ENCODE measurements at regions not wholly inside any gene's neighbourhood (a gene's known extent, or its start where the extent isn't known, plus 50 kb on each side); places are given as distances from the start of the nearest gene placed in this dataset.

- FAIRE-seq: no peak
- no peak for DNase-seq (ENCODE audit: insufficient read length, low spot score)
- no peak for TF ChIP-seq SPI1 (IDR thresholded peaks at IDR 0.05; ENCODE audit: low read depth, low read length)
- no peak for TF ChIP-seq POLR2AphosphoS5 (IDR thresholded peaks at IDR 0.05; ENCODE audit: low read depth, low read length)
- TF ChIP-seq POU2F2 (IDR thresholded peaks at IDR 0.05; ENCODE audit: low read depth, low read length): no peak
- no peak for TF ChIP-seq PAX5 (IDR thresholded peaks at IDR 0.05; ENCODE audit: insufficient read depth, low read length, severe bottlenecking)
- TF ChIP-seq POLR2A (IDR thresholded peaks at IDR 0.05; ENCODE audit: low read depth, low read length): no peak
- TF ChIP-seq TAF1 (IDR thresholded peaks at IDR 0.05; ENCODE audit: low read depth, low read length): no peak
These were observed 113.8 kb downstream of the EPDR1 start for GRCh38 chr7:38034062-38034908.

- FAIRE-seq (no peak), DNase-seq (ENCODE audit: insufficient read length, low spot score) (no peak)
- TF ChIP-seq TAF1 (IDR thresholded peaks at IDR 0.05; ENCODE audit: low read depth, low read length) (no peak), SPI1 (IDR thresholded peaks at IDR 0.05; ENCODE audit: low read depth, low read length) (no peak), PAX5 (IDR thresholded peaks at IDR 0.05; ENCODE audit: insufficient read depth, low read length, severe bottlenecking) (no peak), POU2F2 (IDR thresholded peaks at IDR 0.05; ENCODE audit: low read depth, low read length) (no peak), POLR2A (IDR thresholded peaks at IDR 0.05; ENCODE audit: low read depth, low read length) (no peak), POLR2AphosphoS5 (IDR thresholded peaks at IDR 0.05; ENCODE audit: low read depth, low read length) (no peak)
These were observed 120.4 kb downstream of the EPDR1 start for GRCh38 chr7:38040831-38041230.

GRCh38 chr7:38049679-38050078 is 128.4 kb upstream of the STARD3NL start:
- DNase-seq (ENCODE audit: insufficient read length, low spot score): no peak
- no peak for TF ChIP-seq TAF1 (IDR thresholded peaks at IDR 0.05; ENCODE audit: low read depth, low read length)
- TF ChIP-seq POLR2A (IDR thresholded peaks at IDR 0.05; ENCODE audit: low read depth, low read length): no peak
- no peak for TF ChIP-seq POU2F2 (IDR thresholded peaks at IDR 0.05; ENCODE audit: low read depth, low read length)
- no peak for TF ChIP-seq SPI1 (IDR thresholded peaks at IDR 0.05; ENCODE audit: low read depth, low read length)
- TF ChIP-seq POLR2AphosphoS5 (IDR thresholded peaks at IDR 0.05; ENCODE audit: low read depth, low read length): no peak
- TF ChIP-seq PAX5 (IDR thresholded peaks at IDR 0.05; ENCODE audit: insufficient read depth, low read length, severe bottlenecking): no peak
- no peak for FAIRE-seq

GRCh38 chr7:38051311-38051710 is 126.7 kb upstream of the STARD3NL start:
- TF ChIP-seq POLR2A (IDR thresholded peaks at IDR 0.05; ENCODE audit: low read depth, low read length) (no peak), SPI1 (IDR thresholded peaks at IDR 0.05; ENCODE audit: low read depth, low read length) (no peak), PAX5 (IDR thresholded peaks at IDR 0.05; ENCODE audit: insufficient read depth, low read length, severe bottlenecking) (no peak), POU2F2 (IDR thresholded peaks at IDR 0.05; ENCODE audit: low read depth, low read length) (no peak), POLR2AphosphoS5 (IDR thresholded peaks at IDR 0.05; ENCODE audit: low read depth, low read length) (no peak), TAF1 (IDR thresholded peaks at IDR 0.05; ENCODE audit: low read depth, low read length) (no peak)
- DNase-seq (ENCODE audit: insufficient read length, low spot score): no peak
- FAIRE-seq: no peak

GRCh38 chr7:38051786-38052185 is 126.3 kb upstream of the STARD3NL start:
- FAIRE-seq: no peak
- TF ChIP-seq TAF1 (IDR thresholded peaks at IDR 0.05; ENCODE audit: low read depth, low read length) (no peak), POU2F2 (IDR thresholded peaks at IDR 0.05; ENCODE audit: low read depth, low read length) (no peak), SPI1 (IDR thresholded peaks at IDR 0.05; ENCODE audit: low read depth, low read length) (no peak), POLR2AphosphoS5 (IDR thresholded peaks at IDR 0.05; ENCODE audit: low read depth, low read length) (no peak), PAX5 (IDR thresholded peaks at IDR 0.05; ENCODE audit: insufficient read depth, low read length, severe bottlenecking) (no peak), POLR2A (IDR thresholded peaks at IDR 0.05; ENCODE audit: low read depth, low read length) (no peak)
- no peak for DNase-seq (ENCODE audit: insufficient read length, low spot score)

GRCh38 chr7:38052786-38053185 is 125.3 kb upstream of the STARD3NL start:
- no peak for TF ChIP-seq SPI1 (IDR thresholded peaks at IDR 0.05; ENCODE audit: low read depth, low read length)
- TF ChIP-seq POU2F2 (IDR thresholded peaks at IDR 0.05; ENCODE audit: low read depth, low read length): no peak
- no peak for TF ChIP-seq PAX5 (IDR thresholded peaks at IDR 0.05; ENCODE audit: insufficient read depth, low read length, severe bottlenecking)
- no peak for TF ChIP-seq TAF1 (IDR thresholded peaks at IDR 0.05; ENCODE audit: low read depth, low read length)
- TF ChIP-seq POLR2A (IDR thresholded peaks at IDR 0.05; ENCODE audit: low read depth, low read length): no peak
- no peak for TF ChIP-seq POLR2AphosphoS5 (IDR thresholded peaks at IDR 0.05; ENCODE audit: low read depth, low read length)
- DNase-seq (ENCODE audit: insufficient read length, low spot score): no peak
- no peak for FAIRE-seq

- no peak for TF ChIP-seq PAX5 (IDR thresholded peaks at IDR 0.05; ENCODE audit: insufficient read depth, low read length, severe bottlenecking)
- TF ChIP-seq POU2F2 (IDR thresholded peaks at IDR 0.05; ENCODE audit: low read depth, low read length): no peak
- TF ChIP-seq POLR2A (IDR thresholded peaks at IDR 0.05; ENCODE audit: low read depth, low read length): no peak
- no peak for TF ChIP-seq TAF1 (IDR thresholded peaks at IDR 0.05; ENCODE audit: low read depth, low read length)
- TF ChIP-seq POLR2AphosphoS5 (IDR thresholded peaks at IDR 0.05; ENCODE audit: low read depth, low read length): no peak
- no peak for TF ChIP-seq SPI1 (IDR thresholded peaks at IDR 0.05; ENCODE audit: low read depth, low read length)
- FAIRE-seq: no peak
- no peak for DNase-seq (ENCODE audit: insufficient read length, low spot score)
These were observed 123.8 kb upstream of the STARD3NL start for GRCh38 chr7:38054199-38054598.

GRCh38 chr7:38057829-38058228 is 120.2 kb upstream of the STARD3NL start:
- FAIRE-seq (no peak), DNase-seq (ENCODE audit: insufficient read length, low spot score) (no peak)
- TF ChIP-seq POLR2AphosphoS5 (IDR thresholded peaks at IDR 0.05; ENCODE audit: low read depth, low read length) (no peak), POLR2A (IDR thresholded peaks at IDR 0.05; ENCODE audit: low read depth, low read length) (no peak), POU2F2 (IDR thresholded peaks at IDR 0.05; ENCODE audit: low read depth, low read length) (no peak), SPI1 (IDR thresholded peaks at IDR 0.05; ENCODE audit: low read depth, low read length) (no peak), TAF1 (IDR thresholded peaks at IDR 0.05; ENCODE audit: low read depth, low read length) (no peak), PAX5 (IDR thresholded peaks at IDR 0.05; ENCODE audit: insufficient read depth, low read length, severe bottlenecking) (no peak)

GRCh38 chr7:38060116-38060515 is 117.9 kb upstream of the STARD3NL start:
- FAIRE-seq: no peak
- TF ChIP-seq TAF1 (IDR thresholded peaks at IDR 0.05; ENCODE audit: low read depth, low read length) (no peak), POLR2A (IDR thresholded peaks at IDR 0.05; ENCODE audit: low read depth, low read length) (no peak), PAX5 (IDR thresholded peaks at IDR 0.05; ENCODE audit: insufficient read depth, low read length, severe bottlenecking) (no peak), SPI1 (IDR thresholded peaks at IDR 0.05; ENCODE audit: low read depth, low read length) (no peak), POLR2AphosphoS5 (IDR thresholded peaks at IDR 0.05; ENCODE audit: low read depth, low read length) (no peak), POU2F2 (IDR thresholded peaks at IDR 0.05; ENCODE audit: low read depth, low read length) (no peak)
- no peak for DNase-seq (ENCODE audit: insufficient read length, low spot score)

Measured in GM12891 (cell line).